GM12878 (cell line): ENCODE measurements at regions not wholly inside any gene's neighbourhood (a gene's known extent, or its start where the extent isn't known, plus 50 kb on each side); places are given as distances from the start of the nearest gene placed in this dataset.

Experiments
- ATAC-seq: fragments of 200-7000 bp; cut with Tn5 transposase; 3 replicates; pipeline ENCODE4 v1.9.1; 2020; ENCODE audit warnings: mild to moderate bottlenecking, moderate library complexity
- BruUV-seq: library from RNA; stranded (reverse); fragments of 400-500 nt; replicated peaks from 2 replicates; lab custom pipeline; 2021; lab: Mats Ljungman, UMichigan
- CTCF ChIA-PET: fragments of 300-600 bp; sonication (Branson Sonifier 250); formaldehyde crosslinking; extraction: SDS; loops from one replicate; lab custom pipeline; 2021; ENCODE audit warnings: inconsistent platforms; lab: Yijun Ruan, JAX
- POLR2A ChIA-PET: fragments of 350-600 bp; formaldehyde crosslinking; extraction: SDS; loops from one replicate; lab custom pipeline; 2021; ENCODE audit warnings: inconsistent platforms; lab: Charles Lee
- RAD21 ChIA-PET: fragments of 300-600 bp; sonication (Branson Sonifier 250); formaldehyde crosslinking; loops from one replicate; lab custom pipeline; 2023; ENCODE audit warnings: antibody characterized with exemption; ENCODE audit not compliant: unreplicated experiment; lab: Charles Lee
- SMC1A ChIA-PET: fragments of 300-600 bp; sonication (Branson Sonifier 250); formaldehyde crosslinking; loops from one replicate; lab custom pipeline; 2023; ENCODE audit not compliant: unreplicated experiment, uncharacterized antibody; lab: Charles Lee
- DNase-seq: peaks from one replicate; pipeline ENCODE4 v3.0.0-alpha.2; 2011; ENCODE audit warnings: low read depth, low spot score
- FAIRE-seq: peaks from 3 replicates; lab custom pipeline; 2011; peaks lifted over from hg19 to GRCh38; lab: Jason Lieb, UNC
- H2AFZ ChIP-seq: 2 replicates; pipeline ENCODE4 v1.6.0; 2011; ENCODE audit warnings: low read depth, low read length, control low read depth; ENCODE audit not compliant: control insufficient read depth
- H3K27ac ChIP-seq: 2 replicates; pipeline ENCODE4 v1.5.1; 2011; ENCODE audit warnings: control low read depth; ENCODE audit not compliant: control insufficient read depth, insufficient read depth
- H3K27me3 ChIP-seq, 2 experiments: replicated peaks in 1 of 2; 2 replicates each; pipeline versions ENCODE4 v1.6.0 to v1.6.1; 2011; ENCODE audit warnings: low read length in 1 of 2; ENCODE audit not compliant: control insufficient read depth in 2 of 2, insufficient read depth in 2 of 2
- H3K36me3 ChIP-seq, 2 experiments: 2 replicates each; pipeline ENCODE4 v1.5.1; 2011; ENCODE audit warnings: low read length in 1 of 2; ENCODE audit not compliant: control insufficient read depth in 2 of 2, insufficient read depth in 2 of 2
- H3K4me1 ChIP-seq: 2 replicates; pipeline ENCODE4 v1.6.1; 2011; ENCODE audit warnings: mild to moderate bottlenecking, low read length, moderate library complexity, mixed read lengths; ENCODE audit not compliant: control insufficient read depth, insufficient read depth
- H3K4me2 ChIP-seq: 2 replicates; pipeline ENCODE4 v1.6.0; 2011; ENCODE audit warnings: control low read depth; ENCODE audit not compliant: control insufficient read depth, insufficient read depth
- H3K4me3 ChIP-seq: fragments of 200-600 bp; sonication (generic); 2 replicates; pipeline ENCODE4 v1.5.1; 2016
- H3K79me2 ChIP-seq: 2 replicates; pipeline ENCODE4 v1.6.0; 2011; ENCODE audit warnings: low read length; ENCODE audit not compliant: control insufficient read depth, insufficient read depth
- H3K9ac ChIP-seq: 2 replicates; pipeline ENCODE4 v1.8.0; 2011; ENCODE audit warnings: low read length, control low read depth, mixed read lengths; ENCODE audit not compliant: control insufficient read depth, insufficient read depth
- H3K9me3 ChIP-seq: replicated peaks from 3 replicates; pipeline ENCODE4 v1.5.1; 2011; ENCODE audit warnings: mild to moderate bottlenecking, low read length; ENCODE audit not compliant: control insufficient read depth, insufficient read depth
- H4K20me1 ChIP-seq: 2 replicates; pipeline ENCODE4 v1.6.0; 2011; ENCODE audit not compliant: control insufficient read depth, insufficient read depth
- BHLHE40 ChIP-seq, 2 experiments: fragments of 450-650 bp in 1 of 2; IDR thresholded peaks; 2 replicates each; pipeline ENCODE4 v1.6.1; 2011 to 2017; ENCODE audit warnings: low read depth in 2 of 2, borderline replicate concordance in 1 of 2, improper control_type of control experiment in 1 of 2, low read length in 1 of 2, mild to moderate bottlenecking in 1 of 2
- CHD4 ChIP-seq: fragments of 200-600 bp; sonication (generic); IDR thresholded peaks from 2 replicates; pipeline ENCODE4 v1.6.1; 2016; ENCODE audit warnings: mild to moderate bottlenecking
- HDAC2 ChIP-seq: fragments of 200-600 bp; sonication (generic); IDR thresholded peaks from 2 replicates; pipeline ENCODE4 v1.6.1; 2017
- KAT2A ChIP-seq: conservative IDR thresholded peaks from 2 replicates; pipeline ENCODE4 v1.6.1; 2011; ENCODE audit warnings: low read depth, low read length; ENCODE audit not compliant: control insufficient read depth
- RB1 ChIP-seq: fragments of 450-650 bp; formaldehyde crosslinking; IDR thresholded peaks from 2 replicates; pipeline ENCODE4 v1.6.1; 2017; ENCODE audit warnings: mild to moderate bottlenecking, borderline replicate concordance
- RUNX3 ChIP-seq: IDR thresholded peaks from 2 replicates; pipeline ENCODE4 v1.6.1; 2012; ENCODE audit warnings: low read length, inconsistent platforms
- SMAD1 ChIP-seq: fragments of 450-650 bp; IDR thresholded peaks from 2 replicates; pipeline ENCODE4 v1.6.1; 2018; ENCODE audit warnings: mild to moderate bottlenecking, low read depth; ENCODE audit not compliant: partially characterized antibody
- SMC3 ChIP-seq: IDR thresholded peaks from 2 replicates; pipeline ENCODE4 v1.6.1; 2011; ENCODE audit warnings: low read length, improper control_type of control experiment, borderline replicate concordance
- SPI1 ChIP-seq: IDR thresholded peaks from 2 replicates; pipeline ENCODE4 v1.6.1; 2011; ENCODE audit warnings: low read depth, mild to moderate bottlenecking, low read length, moderate library complexity, borderline replicate concordance; ENCODE audit not compliant: insufficient read depth
- SREBF2 ChIP-seq: IDR thresholded peaks from 2 replicates; pipeline ENCODE4 v1.6.1; 2012; ENCODE audit warnings: mild to moderate bottlenecking, low read length
- TBL1XR1 ChIP-seq: IDR thresholded peaks from 2 replicates; pipeline ENCODE4 v1.6.1; 2012; ENCODE audit warnings: low read depth, low read length, improper control_type of control experiment
- YY1 ChIP-seq: IDR thresholded peaks from 2 replicates; pipeline ENCODE4 v1.6.1; 2011; ENCODE audit warnings: low read depth, mild to moderate bottlenecking, low read length
- WGBS: methylation state at CpG from one replicate; pipeline ENCODE4 v1.1.6; 2016; ENCODE audit warnings: low lambda C conversion rate; ENCODE audit not compliant: insufficient replicate concordance, insufficient coverage; ENCODE audit errors: missing lambda C conversion rate; 5-methylcytosine and 5-hydroxymethylcytosine counted together
- in situ Hi-C: fragments of 300-500 bp; cut with MboI; formaldehyde crosslinking; loops from 9 replicates; pipeline ENCODE4 v1.14.3; 2018; ENCODE audit warnings: mixed read lengths
- intact Hi-C: fragments of 100-400 bp; cut with micrococcal nuclease; formaldehyde crosslinking; loops from one replicate; pipeline ENCODE4 v1.14.2; 2022; ENCODE audit not compliant: unreplicated experiment
- TF ChIP-seq, protein P1 (sequence below): fragments of 450-650 bp; IDR thresholded peaks from 2 replicates; pipeline ENCODE4 v1.6.1; 2016; ENCODE audit warnings: mild to moderate bottlenecking
- TF ChIP-seq, protein P2 (sequence below): fragments of 150-350 bp; IDR thresholded peaks from 2 replicates; pipeline ENCODE4 v1.6.1; 2014; ENCODE audit warnings: mild to moderate bottlenecking, low read depth, low read length

DNA sequence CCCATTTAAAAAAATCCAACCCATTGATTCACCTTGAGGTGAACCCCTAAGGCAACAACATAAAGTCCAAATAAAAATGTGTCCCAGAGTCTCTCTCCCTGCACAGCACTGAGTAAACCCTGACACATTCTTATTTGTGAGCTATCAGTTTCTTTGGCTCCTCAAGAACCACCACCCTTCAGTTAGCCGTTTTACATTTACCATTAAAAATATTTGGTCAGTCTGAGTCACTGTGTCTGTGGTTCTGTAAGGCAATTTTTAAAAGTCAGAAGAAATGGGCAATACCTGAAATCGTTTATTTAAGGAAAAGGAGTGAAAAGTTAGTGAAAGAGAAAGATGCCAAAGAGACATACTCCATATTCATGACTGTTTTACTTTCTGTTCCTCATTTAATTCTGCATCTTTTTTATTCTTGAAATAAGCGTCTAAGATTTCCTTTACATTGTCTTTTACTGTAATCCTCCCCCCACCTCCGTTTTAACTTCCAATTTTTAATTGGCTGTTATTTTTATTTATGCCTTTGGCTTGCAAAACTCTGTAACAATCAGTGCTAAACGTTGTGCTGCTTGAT is 91.7 kb upstream of the IVNS1ABP start:
- no peak overlapping the region for H3K27ac ChIP-seq
- H3K9me3 ChIP-seq, result peaks cover 2% of the 10 kb centered on the region; the same call in 1 of the 3 replicates
- peak; percentile 51 for ATAC-seq
- TF ChIP-seq TBL1XR1, result no peak
- TF ChIP-seq HDAC2, result no peak
- TF ChIP-seq YY1, result no peak
- TF ChIP-seq CHD4, result no peak
- TF ChIP-seq, protein P1, sequence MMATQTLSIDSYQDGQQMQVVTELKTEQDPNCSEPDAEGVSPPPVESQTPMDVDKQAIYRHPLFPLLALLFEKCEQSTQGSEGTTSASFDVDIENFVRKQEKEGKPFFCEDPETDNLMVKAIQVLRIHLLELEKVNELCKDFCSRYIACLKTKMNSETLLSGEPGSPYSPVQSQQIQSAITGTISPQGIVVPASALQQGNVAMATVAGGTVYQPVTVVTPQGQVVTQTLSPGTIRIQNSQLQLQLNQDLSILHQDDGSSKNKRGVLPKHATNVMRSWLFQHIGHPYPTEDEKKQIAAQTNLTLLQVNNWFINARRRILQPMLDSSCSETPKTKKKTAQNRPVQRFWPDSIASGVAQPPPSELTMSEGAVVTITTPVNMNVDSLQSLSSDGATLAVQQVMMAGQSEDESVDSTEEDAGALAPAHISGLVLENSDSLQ, result peak; percentile 24; the same call in 1 of the 2 replicates
- peak; percentile 13; the same call in 1 of the 2 replicates for TF ChIP-seq RUNX3
- TF ChIP-seq, protein P2, sequence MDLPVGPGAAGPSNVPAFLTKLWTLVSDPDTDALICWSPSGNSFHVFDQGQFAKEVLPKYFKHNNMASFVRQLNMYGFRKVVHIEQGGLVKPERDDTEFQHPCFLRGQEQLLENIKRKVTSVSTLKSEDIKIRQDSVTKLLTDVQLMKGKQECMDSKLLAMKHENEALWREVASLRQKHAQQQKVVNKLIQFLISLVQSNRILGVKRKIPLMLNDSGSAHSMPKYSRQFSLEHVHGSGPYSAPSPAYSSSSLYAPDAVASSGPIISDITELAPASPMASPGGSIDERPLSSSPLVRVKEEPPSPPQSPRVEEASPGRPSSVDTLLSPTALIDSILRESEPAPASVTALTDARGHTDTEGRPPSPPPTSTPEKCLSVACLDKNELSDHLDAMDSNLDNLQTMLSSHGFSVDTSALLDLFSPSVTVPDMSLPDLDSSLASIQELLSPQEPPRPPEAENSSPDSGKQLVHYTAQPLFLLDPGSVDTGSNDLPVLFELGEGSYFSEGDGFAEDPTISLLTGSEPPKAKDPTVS, result no peak
- no peak for TF ChIP-seq KAT2A
- no peak for TF ChIP-seq BHLHE40 (IDR thresholded peaks at IDR 0.05; ENCODE audit: borderline replicate concordance in 1 of 2, low read depth in 2 of 2, low read length in 1 of 2)
- no peak for TF ChIP-seq RB1
- peak; percentile 68 for TF ChIP-seq SPI1
- TF ChIP-seq SREBF2, result no peak
- TF ChIP-seq SMC3, result no peak
- no peak for TF ChIP-seq SMAD1
- intact Hi-C loops (loop anchor here (5.0 kb wide), 1 partner anchor 91 kb away; the partner anchor contains the start of gene IVNS1ABP), in situ Hi-C loops (no loop called here)
- no peaks in the 10 kb centered on the region for H3K36me3 ChIP-seq
- ChIA-PET SMC1A (interaction anchor here (1.0 to 1.5 kb wide), 4 partner anchors 9 to 187 kb away, joined by 3 to 5 read pairs (median 4); no protein-coding TSS in a partner anchor), RAD21 (no interaction called here), POLR2A (interaction anchor here (0.6 to 1.5 kb wide), 2 partner anchors 84 to 91 kb away, joined by 3 read pairs; partner anchors contain the start of gene IVNS1ABP), CTCF (interaction anchor here (1.5 kb wide), 1 partner anchor 91 kb away, joined by 3 read pairs; no protein-coding TSS in a partner anchor)
- H3K9ac ChIP-seq, result no peak overlapping the region
- H3K4me2 ChIP-seq, result no peak overlapping the region
- DNase-seq, result no peak
- no peaks in the 10 kb centered on the region for H4K20me1 ChIP-seq
- peak overlapping the region; percentile 10; the same call in 1 of the 2 replicates for H2AFZ ChIP-seq
- WGBS, result under 1% methylated on average over 5 of the region's 5 CpGs
- no TSS peak for BruUV-seq
- H3K4me3 ChIP-seq, result no peak overlapping the region
- H3K4me1 ChIP-seq, result no peaks in the 10 kb centered on the region
- H3K27me3 ChIP-seq, result no peaks in the 10 kb centered on the region
- no peaks in the 10 kb centered on the region for H3K79me2 ChIP-seq
- FAIRE-seq, result peak; percentile 41
